Epithelial cell of esophagus (primary cell): ENCODE measurements at regions not wholly inside any gene's neighbourhood (a gene's known extent, or its start where the extent isn't known, plus 50 kb on each side); places are given as distances from the start of the nearest gene placed in this dataset.

ENCODE experiments used
- DNase-seq: peaks from one replicate; pipeline ENCODE4 v3.0.0; 2010; ENCODE audit warnings: low read depth
- H3K4me3 ChIP-seq: 2 replicates; pipeline ENCODE4 v1.5.1; 2011; ENCODE audit warnings: mild to moderate bottlenecking, low read length, control low read depth
- CTCF ChIP-seq: IDR thresholded peaks from 2 replicates; pipeline ENCODE4 v1.5.1; 2011; ENCODE audit warnings: low read depth, mild to moderate bottlenecking, low read length, control low read depth, inconsistent platforms; ENCODE audit not compliant: insufficient read depth; ENCODE audit errors: missing control alignments

GRCh38 chr13:104854007-104854406 is 1681.5 kb downstream of the EFNB2 start:
- no peak overlapping the region for H3K4me3 ChIP-seq
- no peak for TF ChIP-seq CTCF
- DNase-seq: no peak

DNA sequence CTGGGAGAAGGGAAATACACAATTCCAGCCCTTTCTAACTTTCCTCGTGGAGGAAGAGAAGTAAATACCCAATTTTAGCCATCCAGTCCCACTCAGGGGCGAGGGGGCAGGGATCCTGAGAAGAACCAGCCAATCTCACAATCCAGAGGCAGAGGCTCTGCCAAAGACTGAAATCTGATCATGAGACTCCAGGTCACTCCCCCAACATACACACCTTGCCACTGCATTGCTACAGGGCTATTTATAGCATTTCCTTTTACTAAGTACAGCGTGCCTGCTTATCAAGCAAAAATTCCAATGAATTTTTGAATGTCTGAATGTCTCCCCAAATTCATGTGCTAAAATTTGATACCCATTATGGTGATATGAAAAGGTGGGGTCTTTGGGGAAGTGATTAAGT is 1687.5 kb downstream of the EFNB2 start:
- DNase-seq: peak; percentile 36
- no peak overlapping the region for H3K4me3 ChIP-seq
- no peak for TF ChIP-seq CTCF

DNA sequence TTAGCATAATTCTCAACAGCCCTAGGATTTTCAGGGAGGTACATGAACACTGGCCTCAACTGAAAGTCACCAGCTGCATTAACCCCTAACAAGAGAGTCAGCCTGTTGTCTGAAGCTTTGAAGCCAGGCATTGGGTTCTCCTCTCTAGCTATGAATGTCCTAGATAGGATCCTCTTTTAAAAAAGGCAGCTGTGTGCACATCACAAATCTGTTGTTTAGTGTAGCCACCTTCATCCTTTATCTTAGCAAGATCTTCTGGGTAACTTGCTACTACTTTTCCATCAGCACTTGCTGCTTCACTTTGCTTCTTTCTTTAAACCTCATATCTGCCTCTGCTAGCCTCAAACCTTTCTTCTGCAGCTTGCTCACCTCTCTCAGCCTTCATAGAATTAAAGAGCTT is 1692.1 kb downstream of the EFNB2 start:
- no peak overlapping the region for H3K4me3 ChIP-seq
- TF ChIP-seq CTCF: no peak

GRCh38 chr13:104841110-104841509 is 1694.4 kb downstream of the EFNB2 start:
- no peak for DNase-seq
- H3K4me3 ChIP-seq: no peak overlapping the region
- no peak for TF ChIP-seq CTCF

More for the DNA sequence above, 1692.1 kb downstream of the EFNB2 start:
- DNase-seq: no peak

- TF ChIP-seq CTCF: no peak
- no peak overlapping the region for H3K4me3 ChIP-seq
- DNase-seq: peak; percentile 5
These were observed 1697.7 kb downstream of the EFNB2 start for GRCh38 chr13:104837756-104838155.

DNA sequence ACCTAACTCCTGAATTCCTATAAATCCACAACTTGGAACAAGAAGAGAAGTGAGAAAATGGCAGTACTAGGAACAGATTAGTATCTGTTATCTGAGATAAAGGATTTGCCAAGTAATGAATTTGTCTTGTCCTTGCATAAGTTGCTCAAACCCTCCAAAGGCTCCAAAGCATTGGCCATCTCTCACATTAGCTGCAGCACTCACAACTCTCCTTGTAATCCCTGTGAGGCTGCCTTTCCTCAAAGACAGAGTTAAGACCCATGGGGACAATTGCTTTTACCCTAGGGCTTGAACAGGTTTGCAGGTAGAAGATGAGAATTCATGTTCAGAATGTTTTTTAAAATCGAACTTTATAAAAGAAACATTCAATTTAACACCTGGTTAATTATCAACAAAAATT is 1702.2 kb downstream of the EFNB2 start:
- no peak overlapping the region for H3K4me3 ChIP-seq
- TF ChIP-seq CTCF: no peak
- DNase-seq: no peak

DNA sequence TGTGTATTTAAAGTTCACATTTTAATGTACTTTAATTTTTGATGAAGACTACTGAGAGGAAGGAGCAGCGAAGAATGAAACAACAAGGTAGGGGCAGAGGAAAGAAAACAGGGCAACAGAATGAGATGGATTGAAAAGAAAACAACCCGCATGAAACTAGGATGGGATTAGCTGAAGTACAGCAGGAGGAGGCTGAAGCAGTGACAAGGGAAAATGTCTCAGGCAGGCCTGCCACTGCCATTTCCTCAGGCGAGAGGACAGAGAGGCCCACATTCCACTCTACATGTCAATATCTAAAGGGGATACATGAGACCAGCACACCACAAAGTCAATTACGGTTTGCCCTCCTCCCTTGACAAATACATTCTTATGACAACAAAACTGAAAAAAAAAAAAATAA is 1703.2 kb downstream of the EFNB2 start:
- no peak overlapping the region for H3K4me3 ChIP-seq
- no peak for TF ChIP-seq CTCF
- DNase-seq: no peak
